ENCODE measurements at regions not wholly inside any gene's neighbourhood (a gene's known extent, or its start where the extent isn't known, plus 50 kb on each side); places are given as distances from the start of the nearest gene placed in this dataset.

DNA sequence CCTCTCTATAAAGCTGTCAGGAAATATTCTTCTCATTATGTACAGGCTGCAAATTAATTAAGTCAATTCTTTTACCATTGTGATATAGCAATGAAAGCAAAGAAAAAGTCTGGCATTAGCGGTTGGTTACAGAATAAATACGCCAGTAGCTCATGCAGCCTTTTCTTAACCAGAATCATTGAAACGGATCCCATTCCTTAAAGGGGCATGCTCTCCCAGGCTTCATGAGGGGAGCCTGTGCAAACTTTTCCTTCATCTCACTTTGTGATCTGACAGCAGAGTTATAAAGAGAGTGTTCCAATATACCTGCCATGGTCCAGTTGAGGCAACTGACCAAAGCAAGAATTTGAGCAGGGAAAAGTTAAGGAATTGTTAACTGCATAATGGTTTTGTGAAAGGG, 337.7 kb downstream of the EMP1 start:
- TF ChIP-seq POLR2AphosphoS5 (IDR thresholded peaks at IDR 0.05; ENCODE audit: low read depth, low read length) (no peak), SIN3A (IDR thresholded peaks at IDR 0.05; ENCODE audit: borderline replicate concordance, insufficient read depth, low read length) (no peak), TAF1 (IDR thresholded peaks at IDR 0.05; ENCODE audit: borderline replicate concordance, insufficient read depth, low read length) (no peak)

Data from PFSK-1 (cell line).